ENCODE measurements at regions not wholly inside any gene's neighbourhood (a gene's known extent, or its start where the extent isn't known, plus 50 kb on each side); places are given as distances from the start of the nearest gene placed in this dataset.
A peak's percentile ranks its signal among the peaks of the same experiment; 100 is the strongest.

DNA sequence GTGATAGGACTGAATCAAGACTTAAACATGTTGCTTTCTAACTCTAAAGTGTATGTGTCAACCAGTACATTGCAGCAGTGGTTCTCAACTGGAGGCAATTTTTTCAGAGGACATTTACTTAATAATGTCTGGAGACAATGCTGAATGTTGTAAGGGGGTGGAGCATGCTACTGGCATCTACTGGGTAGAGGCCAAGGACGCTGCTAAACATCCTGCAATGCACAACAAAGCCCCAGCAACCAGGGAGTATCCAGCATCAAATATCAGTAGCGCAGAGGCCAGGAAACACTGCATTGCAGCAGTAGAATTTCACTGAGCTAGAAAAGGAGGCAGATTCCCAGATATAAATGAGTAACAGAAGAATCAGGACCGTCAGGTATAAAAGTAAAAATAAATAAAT is 79.8 kb upstream of the GRM7 start:
- DNase-seq = no peak

DNA sequence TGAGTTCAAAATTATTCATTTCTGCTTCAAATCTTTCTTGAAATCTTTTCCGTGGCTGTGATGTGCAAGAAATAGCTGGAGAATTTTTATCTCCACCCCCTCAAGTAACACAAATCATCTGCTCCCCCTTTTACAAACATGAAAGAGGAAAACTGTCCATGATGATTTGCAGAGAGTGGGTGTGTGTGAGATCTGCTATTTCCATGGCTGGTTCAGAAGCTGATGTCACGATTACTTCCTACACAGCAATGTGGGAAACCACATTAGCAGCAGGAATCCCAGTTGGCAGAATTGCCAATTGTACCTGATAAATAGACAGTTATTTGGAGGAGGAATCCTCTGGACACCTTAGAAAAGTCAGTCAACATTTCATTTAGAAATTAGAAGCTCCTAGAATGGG is 75.2 kb upstream of the GRM7 start:
- no peak for DNase-seq

DNA sequence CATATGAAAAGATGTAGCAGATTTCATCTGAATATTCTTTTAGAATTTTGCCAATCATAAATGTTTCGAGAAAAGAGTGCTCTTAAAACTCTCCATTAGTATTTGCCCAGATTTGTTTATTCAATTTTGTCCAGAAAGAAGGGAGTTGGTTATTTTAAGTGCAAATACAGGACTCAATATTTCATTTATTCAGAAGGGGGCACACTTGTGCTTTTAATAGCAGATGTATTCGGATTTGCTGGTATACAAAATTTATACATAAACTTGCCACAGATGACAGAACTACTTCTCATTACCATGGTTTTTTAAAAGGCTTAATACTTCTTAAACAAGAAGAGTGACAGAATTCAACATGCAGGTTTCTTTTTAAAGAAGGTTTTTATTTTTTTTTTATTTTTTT is 69.8 kb upstream of the GRM7 start:
- peak; percentile 28 for DNase-seq

DNA sequence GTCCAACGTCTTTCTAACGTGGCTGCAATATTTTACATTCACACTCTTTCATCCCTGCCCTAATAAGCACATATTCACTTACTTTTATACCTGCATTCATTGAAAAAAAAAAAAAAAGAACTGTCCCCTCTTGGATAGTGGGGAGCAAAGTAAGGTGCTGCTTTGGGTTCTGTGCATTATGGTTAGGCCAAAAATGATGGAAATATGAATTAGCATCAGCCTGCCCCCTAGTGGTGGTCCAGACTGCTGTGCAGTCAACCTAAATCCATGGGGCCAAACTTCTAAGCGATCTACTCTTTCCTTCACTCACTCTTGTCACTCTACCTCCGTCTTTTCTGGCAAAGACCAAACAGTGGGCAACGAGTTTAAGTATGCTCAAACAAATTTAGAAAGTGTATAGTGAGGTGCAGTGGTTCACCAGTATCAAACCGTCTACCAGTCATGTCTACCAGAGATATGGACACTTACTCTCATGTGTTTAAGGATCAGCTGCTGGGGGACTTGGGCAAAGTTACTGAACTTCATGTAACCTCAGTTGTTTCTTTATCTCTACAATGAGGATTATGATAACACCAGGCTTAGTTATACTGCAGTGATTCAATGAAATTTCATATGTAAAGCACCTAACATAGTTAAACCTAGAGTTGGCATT is 61.5 kb upstream of the GRM7 start:
- DNase-seq = peak; percentile 7

DNA sequence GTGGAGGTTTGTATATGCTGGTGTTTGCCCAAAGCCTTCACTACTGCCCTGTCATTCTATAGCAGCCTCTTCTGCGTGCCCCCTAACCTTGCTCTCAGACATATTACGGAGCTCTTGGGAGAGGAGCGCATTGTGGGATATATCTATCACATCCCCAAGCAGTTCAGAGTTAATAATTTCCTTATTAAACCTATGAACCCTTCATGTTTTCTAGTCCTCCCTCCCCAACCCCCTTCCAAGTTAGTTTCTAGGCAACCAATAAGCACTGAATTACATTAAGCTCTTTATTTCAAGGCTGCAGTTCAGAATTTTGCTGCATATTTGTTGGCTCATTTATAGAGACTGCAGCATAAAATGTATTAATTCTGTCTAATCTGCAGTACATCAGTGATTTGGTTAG is 57.3 kb upstream of the GRM7 start:
- DNase-seq = peak; percentile 22

DNA sequence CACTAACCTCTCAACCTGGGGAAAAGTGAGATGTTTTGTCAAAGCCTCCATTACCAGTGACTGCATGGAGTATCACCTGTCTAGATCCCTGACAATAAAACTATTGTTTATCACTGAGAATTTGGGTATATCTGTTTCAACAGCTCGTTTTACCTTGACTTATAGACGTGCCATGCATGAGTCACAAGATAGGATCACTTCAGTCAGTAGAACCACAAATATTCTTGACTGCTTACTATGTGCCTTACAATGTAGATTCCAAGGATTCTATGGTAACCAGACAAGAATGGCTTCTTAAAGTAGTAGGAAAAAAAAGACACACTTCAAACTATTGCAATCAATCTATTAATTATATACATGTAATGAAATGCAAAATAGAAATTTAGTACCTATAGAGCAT is 55.7 kb upstream of the GRM7 start:
- no peak for DNase-seq

DNA sequence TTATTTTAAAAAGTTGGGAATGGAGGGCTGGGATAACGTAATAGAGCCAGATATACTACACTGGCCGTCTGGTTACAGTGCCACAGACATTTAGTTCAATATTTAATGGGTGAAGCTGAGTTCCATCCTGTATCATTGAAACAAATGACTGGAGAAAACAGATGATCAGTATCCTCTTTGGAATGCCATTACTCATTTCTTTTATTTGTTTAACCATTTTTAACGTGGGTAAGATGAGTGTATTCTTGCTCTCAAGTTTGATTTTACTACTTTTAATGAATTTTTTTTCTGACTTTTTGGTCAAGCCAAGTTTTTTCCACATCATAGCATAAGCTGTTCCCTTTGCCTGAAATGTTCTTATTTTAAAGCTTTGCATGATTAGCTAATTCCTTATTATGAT is 53.9 kb upstream of the GRM7 start:
- no peak for DNase-seq

DNA sequence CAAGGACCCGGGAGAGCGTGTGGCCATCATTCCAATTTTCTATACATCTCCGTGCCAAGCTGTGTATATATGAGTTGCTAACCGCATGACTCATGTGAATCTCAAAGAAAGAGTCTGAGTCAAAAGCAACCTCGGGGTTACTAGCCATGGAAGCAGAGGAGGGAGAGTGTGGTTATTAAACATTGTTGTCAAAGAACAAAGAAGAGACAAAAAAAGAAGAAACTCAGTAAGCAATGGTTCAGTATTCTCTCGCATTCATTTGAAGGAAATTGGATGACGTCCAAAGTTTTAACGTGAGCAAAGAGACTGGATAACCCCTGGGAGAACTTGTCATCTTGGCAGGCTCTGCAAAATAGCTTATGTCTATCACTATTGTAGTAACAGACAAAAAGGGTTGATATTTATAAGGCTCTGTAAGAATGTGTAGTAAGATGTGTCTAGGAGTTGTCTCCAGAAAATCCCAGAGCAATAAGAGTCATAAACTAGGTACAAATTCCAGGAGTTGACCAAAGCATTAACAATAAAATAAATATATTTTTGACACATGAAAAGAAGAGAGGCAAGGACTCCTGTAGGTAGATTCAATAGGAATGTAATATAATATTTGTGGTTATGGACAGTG is 52.8 kb upstream of the GRM7 start:
- DNase-seq = no peak

DNA sequence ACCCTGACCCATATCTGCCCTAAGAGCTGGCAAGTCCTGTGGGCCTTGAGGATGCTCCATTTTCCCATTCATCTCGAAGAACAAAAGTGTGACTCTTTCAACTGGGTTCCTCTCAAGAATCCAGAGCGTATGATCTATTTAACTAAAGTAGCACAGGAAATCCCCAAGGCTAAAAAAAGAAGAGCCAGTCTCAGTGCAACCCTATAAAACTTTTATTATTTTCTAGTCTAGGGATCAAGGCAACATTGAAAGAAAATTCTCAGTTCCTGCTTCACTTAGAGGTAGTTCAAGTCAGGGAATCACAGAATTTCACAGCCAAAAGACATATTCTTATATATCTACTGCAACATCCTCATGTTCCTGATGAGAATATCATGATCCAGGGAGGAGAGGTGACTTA is 51.6 kb upstream of the GRM7 start:
- DNase-seq = no peak
